GM12878 (cell line): ENCODE measurements at regions not wholly inside any gene's neighbourhood (a gene's known extent, or its start where the extent isn't known, plus 50 kb on each side); places are given as distances from the start of the nearest gene placed in this dataset.

ENCODE experiments used
- ATAC-seq: fragments of 200-7000 bp; cut with Tn5 transposase; 3 replicates; pipeline ENCODE4 v1.9.1; 2020; ENCODE audit warnings: mild to moderate bottlenecking, moderate library complexity
- BruUV-seq: library from RNA; stranded (reverse); fragments of 400-500 nt; replicated peaks from 2 replicates; lab custom pipeline; 2021; lab: Mats Ljungman, UMichigan
- CTCF ChIA-PET: fragments of 300-600 bp; sonication (Branson Sonifier 250); formaldehyde crosslinking; extraction: SDS; loops from one replicate; lab custom pipeline; 2021; ENCODE audit warnings: inconsistent platforms; lab: Yijun Ruan, JAX
- POLR2A ChIA-PET: fragments of 350-600 bp; formaldehyde crosslinking; extraction: SDS; loops from one replicate; lab custom pipeline; 2021; ENCODE audit warnings: inconsistent platforms; lab: Charles Lee
- RAD21 ChIA-PET: fragments of 300-600 bp; sonication (Branson Sonifier 250); formaldehyde crosslinking; loops from one replicate; lab custom pipeline; 2023; ENCODE audit warnings: antibody characterized with exemption; ENCODE audit not compliant: unreplicated experiment; lab: Charles Lee
- SMC1A ChIA-PET: fragments of 300-600 bp; sonication (Branson Sonifier 250); formaldehyde crosslinking; loops from one replicate; lab custom pipeline; 2023; ENCODE audit not compliant: unreplicated experiment, uncharacterized antibody; lab: Charles Lee
- DNase-seq: peaks from one replicate; pipeline ENCODE4 v3.0.0-alpha.2; 2011; ENCODE audit warnings: low read depth, low spot score
- FAIRE-seq: peaks from 3 replicates; lab custom pipeline; 2011; peaks lifted over from hg19 to GRCh38; lab: Jason Lieb, UNC
- H2AFZ ChIP-seq: 2 replicates; pipeline ENCODE4 v1.6.0; 2011; ENCODE audit warnings: low read depth, low read length, control low read depth; ENCODE audit not compliant: control insufficient read depth
- H3K27ac ChIP-seq: 2 replicates; pipeline ENCODE4 v1.5.1; 2011; ENCODE audit warnings: control low read depth; ENCODE audit not compliant: control insufficient read depth, insufficient read depth
- H3K27me3 ChIP-seq, 2 experiments: replicated peaks in 1 of 2; 2 replicates each; pipeline versions ENCODE4 v1.6.0 to v1.6.1; 2011; ENCODE audit warnings: low read length in 1 of 2; ENCODE audit not compliant: control insufficient read depth in 2 of 2, insufficient read depth in 2 of 2
- H3K36me3 ChIP-seq, 2 experiments: 2 replicates each; pipeline ENCODE4 v1.5.1; 2011; ENCODE audit warnings: low read length in 1 of 2; ENCODE audit not compliant: control insufficient read depth in 2 of 2, insufficient read depth in 2 of 2
- H3K4me1 ChIP-seq: 2 replicates; pipeline ENCODE4 v1.6.1; 2011; ENCODE audit warnings: mild to moderate bottlenecking, low read length, moderate library complexity, mixed read lengths; ENCODE audit not compliant: control insufficient read depth, insufficient read depth
- H3K4me2 ChIP-seq: 2 replicates; pipeline ENCODE4 v1.6.0; 2011; ENCODE audit warnings: control low read depth; ENCODE audit not compliant: control insufficient read depth, insufficient read depth
- H3K4me3 ChIP-seq: fragments of 200-600 bp; sonication (generic); 2 replicates; pipeline ENCODE4 v1.5.1; 2016
- H3K79me2 ChIP-seq: 2 replicates; pipeline ENCODE4 v1.6.0; 2011; ENCODE audit warnings: low read length; ENCODE audit not compliant: control insufficient read depth, insufficient read depth
- H3K9ac ChIP-seq: 2 replicates; pipeline ENCODE4 v1.8.0; 2011; ENCODE audit warnings: low read length, control low read depth, mixed read lengths; ENCODE audit not compliant: control insufficient read depth, insufficient read depth
- H3K9me3 ChIP-seq: replicated peaks from 3 replicates; pipeline ENCODE4 v1.5.1; 2011; ENCODE audit warnings: mild to moderate bottlenecking, low read length; ENCODE audit not compliant: control insufficient read depth, insufficient read depth
- H4K20me1 ChIP-seq: 2 replicates; pipeline ENCODE4 v1.6.0; 2011; ENCODE audit not compliant: control insufficient read depth, insufficient read depth
- GABPA ChIP-seq: IDR thresholded peaks from 2 replicates; pipeline ENCODE4 v1.6.1; 2014; ENCODE audit warnings: antibody characterized with exemption, low read depth, mild to moderate bottlenecking, inconsistent platforms
- KLF5 ChIP-seq: fragments of 450-650 bp; IDR thresholded peaks from 2 replicates; pipeline ENCODE4 v1.6.1; 2014; ENCODE audit warnings: mild to moderate bottlenecking; ENCODE audit not compliant: partially characterized antibody
- RCOR1 ChIP-seq: conservative IDR thresholded peaks from 2 replicates; pipeline ENCODE4 v1.6.1; 2012; ENCODE audit warnings: low read depth, low read length, improper control_type of control experiment
- SRF ChIP-seq, 2 experiments: IDR thresholded peaks; 2 replicates each; pipeline ENCODE4 v1.6.1; 2011; ENCODE audit warnings: low read depth in 2 of 2, low read length in 2 of 2, mild to moderate bottlenecking in 1 of 2, moderate library complexity in 1 of 2
- TARDBP ChIP-seq: IDR thresholded peaks from 2 replicates; pipeline ENCODE4 v1.6.1; 2016; ENCODE audit warnings: borderline replicate concordance
- ZNF24 ChIP-seq: fragments of 450-650 bp; IDR thresholded peaks from 2 replicates; pipeline ENCODE4 v1.6.1; 2017; ENCODE audit warnings: antibody characterized with exemption, mild to moderate bottlenecking
- ZNF274 ChIP-seq: IDR thresholded peaks from one replicate; pipeline ENCODE4 v1.8.0; 2011; ENCODE audit not compliant: insufficient read length, insufficient read depth
- ZSCAN29 ChIP-seq: fragments of 450-650 bp; IDR thresholded peaks from 2 replicates; pipeline ENCODE4 v1.6.1; 2017; ENCODE audit warnings: mild to moderate bottlenecking, moderate library complexity
- WGBS: methylation state at CpG from one replicate; pipeline ENCODE4 v1.1.6; 2016; ENCODE audit warnings: low lambda C conversion rate; ENCODE audit not compliant: insufficient replicate concordance, insufficient coverage; ENCODE audit errors: missing lambda C conversion rate; 5-methylcytosine and 5-hydroxymethylcytosine counted together
- in situ Hi-C: fragments of 300-500 bp; cut with MboI; formaldehyde crosslinking; loops from 9 replicates; pipeline ENCODE4 v1.14.3; 2018; ENCODE audit warnings: mixed read lengths
- intact Hi-C: fragments of 100-400 bp; cut with micrococcal nuclease; formaldehyde crosslinking; loops from one replicate; pipeline ENCODE4 v1.14.2; 2022; ENCODE audit not compliant: unreplicated experiment
- TF ChIP-seq, protein P1 (sequence below): fragments of 450-650 bp; IDR thresholded peaks from 2 replicates; pipeline ENCODE4 v1.6.1; 2017; ENCODE audit warnings: mild to moderate bottlenecking, low read depth, inconsistent platforms; ENCODE audit not compliant: poor library complexity, severe bottlenecking
- TF ChIP-seq, protein P2 (sequence below): IDR thresholded peaks from 2 replicates; pipeline ENCODE4 v1.6.1; 2011; ENCODE audit warnings: mild to moderate bottlenecking, low read depth, low read length, moderate library complexity; ENCODE audit not compliant: insufficient replicate concordance
- TF ChIP-seq, protein P3 (sequence below): IDR thresholded peaks from 2 replicates; pipeline ENCODE4 v1.6.1; 2011; ENCODE audit warnings: borderline replicate concordance, low read depth, mild to moderate bottlenecking, moderate library complexity, mixed read lengths, low read length; ENCODE audit not compliant: insufficient read depth; ENCODE audit errors: extremely low read length

DNA sequence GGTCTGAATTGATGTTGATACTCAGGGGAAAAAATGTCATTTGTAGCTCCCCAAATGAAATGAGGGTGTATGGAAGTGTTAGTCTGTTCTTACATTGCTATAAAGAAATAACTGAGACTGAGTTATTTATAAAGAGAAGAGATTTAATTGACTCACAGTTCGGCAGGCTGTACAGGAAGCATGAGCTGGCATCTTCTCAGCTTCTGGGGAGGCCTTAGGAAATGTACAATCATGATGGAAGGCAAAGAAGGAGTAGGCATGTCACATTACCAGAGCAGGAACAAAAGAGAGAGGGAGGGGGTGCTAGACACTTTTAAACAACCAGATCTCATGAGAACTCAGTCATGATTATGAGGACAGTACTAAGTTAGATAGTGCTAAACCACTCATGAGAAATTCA is 1199.9 kb upstream of the DIAPH2 start:
- POLR2A ChIA-PET: no interaction called here
- RAD21 ChIA-PET: no interaction called here
- Histone ChIP-seq H2AFZ (no peak overlapping the region), H3K27ac (no peak overlapping the region), H3K4me1 (no peaks in the 10 kb centered on the region), H3K4me2 (no peak overlapping the region), H3K27me3 (no peaks in the 10 kb centered on the region), H3K79me2 (no peaks in the 10 kb centered on the region), H3K9ac (no peak overlapping the region), H4K20me1 (no peaks in the 10 kb centered on the region), H3K9me3 (no peaks in the 10 kb centered on the region), H3K4me3 (no peak overlapping the region), H3K36me3 (no peaks in the 10 kb centered on the region)
- FAIRE-seq (no peak), ATAC-seq (no peak), DNase-seq (no peak)
- WGBS: 5% methylated on average over 1 of the region's 1 CpG
- CTCF ChIA-PET: no interaction called here
- no TSS peak for BruUV-seq
- intact Hi-C loops: no loop called here
- TF ChIP-seq ZNF24 (no peak), GABPA (no peak), KLF5 (no peak), ZNF274 (no peak), ZSCAN29 (no peak), SRF (IDR thresholded peaks at IDR 0.05; ENCODE audit: low read depth in 2 of 2, low read length in 2 of 2) (no peak), TARDBP (no peak), RCOR1 (no peak)
- TF ChIP-seq, protein P1, sequence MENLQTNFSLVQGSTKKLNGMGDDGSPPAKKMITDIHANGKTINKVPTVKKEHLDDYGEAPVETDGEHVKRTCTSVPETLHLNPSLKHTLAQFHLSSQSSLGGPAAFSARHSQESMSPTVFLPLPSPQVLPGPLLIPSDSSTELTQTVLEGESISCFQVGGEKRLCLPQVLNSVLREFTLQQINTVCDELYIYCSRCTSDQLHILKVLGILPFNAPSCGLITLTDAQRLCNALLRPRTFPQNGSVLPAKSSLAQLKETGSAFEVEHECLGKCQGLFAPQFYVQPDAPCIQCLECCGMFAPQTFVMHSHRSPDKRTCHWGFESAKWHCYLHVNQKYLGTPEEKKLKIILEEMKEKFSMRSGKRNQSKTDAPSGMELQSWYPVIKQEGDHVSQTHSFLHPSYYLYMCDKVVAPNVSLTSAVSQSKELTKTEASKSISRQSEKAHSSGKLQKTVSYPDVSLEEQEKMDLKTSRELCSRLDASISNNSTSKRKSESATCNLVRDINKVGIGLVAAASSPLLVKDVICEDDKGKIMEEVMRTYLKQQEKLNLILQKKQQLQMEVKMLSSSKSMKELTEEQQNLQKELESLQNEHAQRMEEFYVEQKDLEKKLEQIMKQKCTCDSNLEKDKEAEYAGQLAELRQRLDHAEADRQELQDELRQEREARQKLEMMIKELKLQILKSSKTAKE: no peak
- TF ChIP-seq, protein P2, sequence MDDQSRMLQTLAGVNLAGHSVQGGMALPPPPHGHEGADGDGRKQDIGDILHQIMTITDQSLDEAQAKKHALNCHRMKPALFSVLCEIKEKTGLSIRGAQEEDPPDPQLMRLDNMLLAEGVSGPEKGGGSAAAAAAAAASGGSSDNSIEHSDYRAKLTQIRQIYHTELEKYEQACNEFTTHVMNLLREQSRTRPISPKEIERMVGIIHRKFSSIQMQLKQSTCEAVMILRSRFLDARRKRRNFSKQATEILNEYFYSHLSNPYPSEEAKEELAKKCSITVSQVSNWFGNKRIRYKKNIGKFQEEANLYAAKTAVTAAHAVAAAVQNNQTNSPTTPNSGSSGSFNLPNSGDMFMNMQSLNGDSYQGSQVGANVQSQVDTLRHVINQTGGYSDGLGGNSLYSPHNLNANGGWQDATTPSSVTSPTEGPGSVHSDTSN: no peak
- TF ChIP-seq, protein P3, sequence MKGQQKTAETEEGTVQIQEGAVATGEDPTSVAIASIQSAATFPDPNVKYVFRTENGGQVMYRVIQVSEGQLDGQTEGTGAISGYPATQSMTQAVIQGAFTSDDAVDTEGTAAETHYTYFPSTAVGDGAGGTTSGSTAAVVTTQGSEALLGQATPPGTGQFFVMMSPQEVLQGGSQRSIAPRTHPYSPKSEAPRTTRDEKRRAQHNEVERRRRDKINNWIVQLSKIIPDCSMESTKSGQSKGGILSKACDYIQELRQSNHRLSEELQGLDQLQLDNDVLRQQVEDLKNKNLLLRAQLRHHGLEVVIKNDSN: no peak
- SMC1A ChIA-PET: no interaction called here
- in situ Hi-C loops: no loop called here
